ENCODE measurements at regions not wholly inside any gene's neighbourhood (a gene's known extent, or its start where the extent isn't known, plus 50 kb on each side); places are given as distances from the start of the nearest gene placed in this dataset.

DNA sequence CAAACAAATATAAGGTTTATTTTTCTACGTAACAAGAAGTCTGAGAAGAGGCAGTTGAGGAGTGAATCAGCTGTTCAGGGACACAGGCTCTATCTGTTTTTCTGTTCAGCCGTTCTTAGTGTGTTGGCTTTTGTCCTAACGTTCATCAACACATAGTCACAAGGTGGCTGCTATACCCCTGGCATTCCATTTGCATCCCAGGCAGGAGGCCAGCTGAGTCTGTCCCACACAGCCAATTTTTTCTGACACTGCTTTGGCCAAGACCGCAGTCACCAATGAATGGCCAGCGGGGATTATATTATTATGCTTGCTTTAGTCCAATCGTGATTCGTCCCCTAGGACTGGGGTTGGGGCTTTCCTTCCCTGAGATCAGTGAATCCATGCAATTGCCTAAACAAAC is 143.4 kb upstream of the CHST15 start:
- TF ChIP-seq CTCF (conservative IDR thresholded peaks at IDR 0.05 in 1 of 2, IDR thresholded peaks at IDR 0.05 in 1 of 2; ENCODE audit: low read depth in 1 of 2, low read length in 2 of 2) (no peak), EZH2 (IDR thresholded peaks at IDR 0.05; ENCODE audit: low read length, missing control alignments) (no peak)

All from fibroblast of lung (primary cell).